LNCAP (cell line): ENCODE measurements at regions not wholly inside any gene's neighbourhood (a gene's known extent, or its start where the extent isn't known, plus 50 kb on each side); places are given as distances from the start of the nearest gene placed in this dataset.

ENCODE experiments used
- TF ChIP-seq, protein P1 (sequence below): fragments of 450-650 bp; IDR thresholded peaks from 2 replicates; pipeline ENCODE4 v1.5.1; 2017; ENCODE audit warnings: mild to moderate bottlenecking

DNA sequence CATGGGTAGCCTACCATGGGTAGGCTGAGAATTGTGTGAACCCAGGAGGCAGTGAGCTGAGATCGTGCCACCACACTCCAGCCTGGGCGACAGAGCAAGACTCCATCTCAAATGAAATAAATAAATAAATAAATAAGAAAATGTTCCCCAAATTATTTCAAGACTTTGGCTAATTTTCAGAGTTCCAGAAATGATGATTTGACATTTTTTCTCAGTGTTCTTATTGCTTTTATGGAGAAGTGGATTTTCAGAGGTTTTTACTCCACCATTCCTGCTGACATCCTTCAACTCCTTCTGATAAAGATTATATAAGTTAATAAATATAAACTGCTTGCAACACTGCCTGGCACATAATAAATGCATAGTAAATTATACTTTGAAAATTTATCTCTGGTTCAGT is 80.4 kb upstream of the PRKCQ start:
- TF ChIP-seq, protein P1, sequence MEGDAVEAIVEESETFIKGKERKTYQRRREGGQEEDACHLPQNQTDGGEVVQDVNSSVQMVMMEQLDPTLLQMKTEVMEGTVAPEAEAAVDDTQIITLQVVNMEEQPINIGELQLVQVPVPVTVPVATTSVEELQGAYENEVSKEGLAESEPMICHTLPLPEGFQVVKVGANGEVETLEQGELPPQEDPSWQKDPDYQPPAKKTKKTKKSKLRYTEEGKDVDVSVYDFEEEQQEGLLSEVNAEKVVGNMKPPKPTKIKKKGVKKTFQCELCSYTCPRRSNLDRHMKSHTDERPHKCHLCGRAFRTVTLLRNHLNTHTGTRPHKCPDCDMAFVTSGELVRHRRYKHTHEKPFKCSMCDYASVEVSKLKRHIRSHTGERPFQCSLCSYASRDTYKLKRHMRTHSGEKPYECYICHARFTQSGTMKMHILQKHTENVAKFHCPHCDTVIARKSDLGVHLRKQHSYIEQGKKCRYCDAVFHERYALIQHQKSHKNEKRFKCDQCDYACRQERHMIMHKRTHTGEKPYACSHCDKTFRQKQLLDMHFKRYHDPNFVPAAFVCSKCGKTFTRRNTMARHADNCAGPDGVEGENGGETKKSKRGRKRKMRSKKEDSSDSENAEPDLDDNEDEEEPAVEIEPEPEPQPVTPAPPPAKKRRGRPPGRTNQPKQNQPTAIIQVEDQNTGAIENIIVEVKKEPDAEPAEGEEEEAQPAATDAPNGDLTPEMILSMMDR = no peak

DNA sequence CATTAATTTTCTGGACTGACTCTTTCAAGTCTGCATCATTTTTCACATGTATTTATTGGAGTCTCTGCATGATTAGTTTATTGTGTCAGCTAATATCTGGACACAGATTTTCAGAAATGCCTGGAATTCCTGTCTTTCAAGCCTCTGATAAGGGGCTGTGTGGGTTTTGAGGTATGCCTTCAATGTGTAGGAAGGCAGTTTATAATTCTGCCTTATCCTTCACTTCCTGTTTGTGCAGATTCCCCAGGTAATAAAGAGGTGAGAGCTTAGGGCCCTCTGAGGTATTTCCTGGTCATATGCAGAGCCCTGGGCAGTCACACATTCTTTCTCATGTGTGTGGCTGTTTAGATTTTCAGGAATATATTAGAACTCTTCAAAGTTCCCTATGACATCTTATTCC is 79.4 kb upstream of the PRKCQ start:
- TF ChIP-seq, protein P1 = no peak

DNA sequence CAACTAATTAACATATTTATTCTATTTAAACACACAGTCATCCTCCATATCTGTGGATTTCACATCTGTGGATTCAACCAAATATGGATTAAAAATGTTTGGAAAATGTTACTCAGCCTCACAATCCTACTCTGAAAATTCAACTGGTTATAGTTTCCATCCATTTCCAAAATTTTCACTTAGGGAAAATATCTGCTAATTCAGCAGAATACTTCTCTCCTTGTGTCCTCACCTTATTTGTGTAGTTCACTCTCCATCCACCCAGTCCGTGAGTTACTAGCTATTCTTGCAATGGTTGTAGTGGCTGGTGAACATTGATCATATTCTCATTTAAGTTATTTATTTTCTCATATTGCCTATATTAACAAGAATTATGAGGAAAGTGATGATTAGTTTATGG is 77.6 kb upstream of the PRKCQ start:
- TF ChIP-seq, protein P1 = no peak

DNA sequence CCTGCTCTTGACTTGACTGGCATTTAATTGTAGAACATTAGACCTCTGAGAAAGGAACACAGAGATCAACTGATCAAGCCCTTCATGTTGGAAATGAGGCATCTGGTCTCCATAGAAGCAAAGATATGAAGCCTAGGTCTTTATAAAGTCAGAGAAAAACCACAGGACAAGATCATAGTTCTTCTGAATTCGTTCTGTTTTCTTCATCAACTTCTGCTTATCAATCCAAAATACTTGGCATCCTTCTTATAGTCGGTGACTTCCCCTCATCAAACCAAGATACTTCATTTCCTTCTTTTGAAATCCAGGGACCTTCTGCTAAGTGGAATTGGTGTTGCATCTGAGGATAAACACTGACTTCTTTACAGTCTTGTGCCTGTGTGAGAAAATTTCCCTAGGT is 77.1 kb upstream of the PRKCQ start:
- TF ChIP-seq, protein P1 = no peak

DNA sequence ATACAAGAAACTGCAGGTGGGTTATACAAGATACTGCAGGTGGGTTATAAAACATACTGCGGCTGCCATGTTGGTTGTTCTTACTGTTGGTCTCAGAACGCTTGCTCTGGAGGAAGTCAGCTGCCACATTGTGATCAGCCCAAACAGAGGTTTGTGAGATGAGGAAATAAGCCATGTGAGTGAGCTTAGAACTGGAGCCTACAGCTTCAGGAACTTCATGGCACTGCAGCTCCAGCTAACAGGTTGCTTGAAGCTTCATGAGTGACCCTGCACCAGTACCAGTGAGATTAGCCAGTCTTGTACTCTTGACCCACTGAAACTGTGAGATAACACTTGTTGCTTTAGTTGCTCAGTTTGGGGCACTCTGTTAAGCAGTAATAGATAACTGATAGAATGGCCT is 74.5 kb upstream of the PRKCQ start:
- TF ChIP-seq, protein P1 = no peak

DNA sequence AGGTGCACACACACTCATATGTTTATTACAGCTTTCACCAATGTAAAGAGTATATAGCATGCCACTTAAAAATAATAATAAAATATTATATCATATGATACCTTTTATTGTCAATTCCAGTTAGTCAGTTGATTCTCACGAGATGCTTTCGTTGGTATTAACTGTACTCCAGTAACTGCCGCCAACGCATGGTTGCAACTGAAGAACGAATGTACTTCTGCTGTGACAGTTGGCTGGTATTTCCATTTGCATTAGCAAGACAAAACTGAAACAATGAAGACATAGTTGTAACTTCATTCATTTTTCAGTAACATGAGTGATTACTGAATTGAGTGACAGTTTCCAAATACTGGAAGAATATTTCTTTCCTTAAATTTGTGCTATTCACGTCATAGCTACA is 70.5 kb upstream of the PRKCQ start:
- TF ChIP-seq, protein P1 = no peak

DNA sequence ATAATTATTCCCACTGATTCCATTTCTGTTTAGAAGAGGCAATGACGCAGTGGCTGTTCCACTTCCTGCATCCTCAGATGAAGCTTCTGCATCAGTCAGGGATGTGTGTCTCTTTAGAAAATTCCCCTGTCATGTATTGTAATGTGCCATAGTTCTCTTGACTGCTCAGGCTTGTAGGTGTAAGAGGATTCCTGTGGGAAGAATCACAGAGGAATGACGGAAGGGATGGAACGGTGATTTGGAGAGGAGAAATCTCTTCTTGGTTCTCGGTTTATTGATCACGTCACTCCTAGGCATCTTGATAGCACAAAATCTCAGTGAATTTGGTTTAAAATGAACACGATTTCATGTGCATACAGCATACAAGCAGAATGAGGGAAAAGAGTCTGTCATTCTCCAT is 69.8 kb upstream of the PRKCQ start:
- TF ChIP-seq, protein P1 = no peak
